ENCODE measurements at regions not wholly inside any gene's neighbourhood (a gene's known extent, or its start where the extent isn't known, plus 50 kb on each side); places are given as distances from the start of the nearest gene placed in this dataset.
"Not testable (repeated sequence)": the region's sequence is repeated elsewhere in the genome, so short reads cannot be mapped to it uniquely, and the experiment has no call there.

DNA sequence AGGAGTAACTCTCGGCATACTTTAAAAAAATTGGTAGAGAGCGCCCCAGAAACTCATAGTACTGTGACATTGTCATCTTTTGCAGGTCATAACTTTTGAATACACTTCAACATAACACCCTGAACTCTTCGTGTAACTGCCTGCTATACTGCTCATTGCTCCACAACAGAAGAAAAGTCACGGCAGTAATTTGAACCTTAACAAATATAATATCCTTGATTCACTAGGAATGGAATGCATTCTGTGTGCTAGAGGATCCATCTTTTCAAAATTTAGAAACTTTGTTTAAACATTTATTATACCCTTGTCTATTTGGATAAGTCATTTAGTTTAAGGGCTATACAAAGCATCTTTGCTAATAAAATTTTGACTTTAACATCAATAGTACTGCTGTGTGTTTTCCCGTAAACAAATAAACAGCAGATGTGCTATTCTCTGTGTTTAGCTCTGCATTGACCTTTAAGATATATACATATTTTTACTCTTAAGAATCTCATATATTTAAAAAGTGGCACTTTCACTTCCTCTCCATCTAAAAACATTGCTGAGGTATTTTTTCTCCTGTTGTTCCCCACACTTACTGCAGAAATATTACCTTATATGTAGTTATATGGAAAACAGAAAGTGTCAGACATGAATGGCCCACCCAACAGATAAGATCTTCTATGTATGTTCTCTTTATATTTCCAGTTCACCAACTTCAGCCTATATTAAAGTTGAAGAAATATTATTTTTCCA lies 217.6 kb upstream of the TMEM229A start:
- CTCF ChIA-PET, result no interaction called here
- Mint-ChIP-seq H3K27me3 (no peaks in the 10 kb centered on the region), H3K27ac (no peak overlapping the region), H3K4me1 (no peaks in the 10 kb centered on the region), H3K36me3 (ENCODE audit: low read depth) (no peaks in the 10 kb centered on the region), H3K9me3 (peaks cover 4% of the 10 kb centered on the region), H3K4me3 (no peak overlapping the region)
- ATAC-seq (ENCODE audit: low read depth) (no peak), DNase-seq (no peak)
- TF ChIP-seq, protein P1, sequence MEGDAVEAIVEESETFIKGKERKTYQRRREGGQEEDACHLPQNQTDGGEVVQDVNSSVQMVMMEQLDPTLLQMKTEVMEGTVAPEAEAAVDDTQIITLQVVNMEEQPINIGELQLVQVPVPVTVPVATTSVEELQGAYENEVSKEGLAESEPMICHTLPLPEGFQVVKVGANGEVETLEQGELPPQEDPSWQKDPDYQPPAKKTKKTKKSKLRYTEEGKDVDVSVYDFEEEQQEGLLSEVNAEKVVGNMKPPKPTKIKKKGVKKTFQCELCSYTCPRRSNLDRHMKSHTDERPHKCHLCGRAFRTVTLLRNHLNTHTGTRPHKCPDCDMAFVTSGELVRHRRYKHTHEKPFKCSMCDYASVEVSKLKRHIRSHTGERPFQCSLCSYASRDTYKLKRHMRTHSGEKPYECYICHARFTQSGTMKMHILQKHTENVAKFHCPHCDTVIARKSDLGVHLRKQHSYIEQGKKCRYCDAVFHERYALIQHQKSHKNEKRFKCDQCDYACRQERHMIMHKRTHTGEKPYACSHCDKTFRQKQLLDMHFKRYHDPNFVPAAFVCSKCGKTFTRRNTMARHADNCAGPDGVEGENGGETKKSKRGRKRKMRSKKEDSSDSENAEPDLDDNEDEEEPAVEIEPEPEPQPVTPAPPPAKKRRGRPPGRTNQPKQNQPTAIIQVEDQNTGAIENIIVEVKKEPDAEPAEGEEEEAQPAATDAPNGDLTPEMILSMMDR (IDR thresholded peaks at IDR 0.05), result no peak
- POLR2A ChIA-PET, result no interaction called here
- intact Hi-C loops (cut with micrococcal nuclease), result no loop called here

DNA sequence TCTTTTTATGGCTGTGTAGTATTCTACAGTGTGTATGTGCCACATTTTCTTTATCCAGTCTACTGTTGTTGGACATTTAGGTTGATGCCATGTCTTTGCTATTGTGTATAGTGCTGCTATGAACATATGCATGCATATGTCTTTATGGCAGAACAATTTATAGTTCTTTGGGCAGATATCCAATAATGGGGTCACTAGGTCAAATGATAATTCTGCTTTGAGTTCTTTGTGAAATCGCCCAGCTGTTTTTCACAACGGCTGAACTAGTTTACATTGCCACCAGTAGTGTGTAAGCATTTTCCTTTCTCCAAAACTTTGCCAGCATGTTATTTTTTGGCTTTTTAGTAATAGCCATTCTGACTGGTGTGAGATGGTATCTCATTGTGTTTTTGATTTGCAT lies 214.8 kb upstream of the TMEM229A start:
- peaks cover 4% of the 10 kb centered on the region for H3K9me3 Mint-ChIP-seq
- POLR2A ChIA-PET, result no interaction called here
- TF ChIP-seq, protein P1 (IDR thresholded peaks at IDR 0.05), result no peak
- no peak overlapping the region for H3K4me3 Mint-ChIP-seq
- intact Hi-C loops (cut with micrococcal nuclease), result no loop called here
- no peaks in the 10 kb centered on the region for H3K36me3 Mint-ChIP-seq (ENCODE audit: low read depth)
- ATAC-seq (ENCODE audit: low read depth) (no peak), DNase-seq (no peak)
- H3K4me1 Mint-ChIP-seq, result no peaks in the 10 kb centered on the region
- H3K27ac Mint-ChIP-seq, result no peak overlapping the region
- H3K27me3 Mint-ChIP-seq, result no peaks in the 10 kb centered on the region
- CTCF ChIA-PET, result no interaction called here

DNA sequence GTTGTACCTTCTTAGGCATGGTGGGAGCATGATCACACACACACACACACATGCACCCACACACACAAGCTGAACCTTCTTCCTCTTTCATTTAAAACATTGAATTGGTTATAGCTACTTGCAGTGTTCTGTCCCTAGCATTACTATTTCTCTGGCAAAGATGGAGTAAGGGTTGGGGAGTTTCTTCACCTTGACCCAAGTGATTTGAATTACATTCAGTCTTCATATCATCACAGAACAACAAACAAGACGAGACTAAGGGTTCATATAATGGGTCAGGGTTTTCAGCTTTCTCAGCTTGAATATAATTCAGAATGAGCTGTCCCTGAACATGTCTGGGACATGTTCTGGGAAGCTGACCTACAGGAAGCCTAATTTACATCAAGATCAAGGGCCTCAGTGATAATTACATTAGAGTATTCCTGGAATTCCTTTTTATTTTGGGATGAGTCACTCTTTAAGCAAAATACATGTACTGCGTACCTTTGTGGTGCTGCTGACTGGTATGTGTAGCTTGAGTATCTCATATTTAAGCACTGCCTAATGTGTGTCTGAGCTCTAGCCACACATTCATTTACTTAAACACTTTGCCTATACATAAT lies 213.5 kb upstream of the TMEM229A start:
- H3K27ac Mint-ChIP-seq, result no peak overlapping the region
- intact Hi-C loops (cut with micrococcal nuclease), result no loop called here
- no peaks in the 10 kb centered on the region for H3K4me1 Mint-ChIP-seq
- DNase-seq (no peak), ATAC-seq (ENCODE audit: low read depth) (no peak)
- ChIA-PET POLR2A (no interaction called here), CTCF (no interaction called here)
- H3K4me3 Mint-ChIP-seq, result no peak overlapping the region
- H3K36me3 Mint-ChIP-seq (ENCODE audit: low read depth), result no peaks in the 10 kb centered on the region
- TF ChIP-seq, protein P1 (IDR thresholded peaks at IDR 0.05), result no peak
- H3K9me3 Mint-ChIP-seq, result peaks cover 4% of the 10 kb centered on the region
- H3K27me3 Mint-ChIP-seq, result no peaks in the 10 kb centered on the region

DNA sequence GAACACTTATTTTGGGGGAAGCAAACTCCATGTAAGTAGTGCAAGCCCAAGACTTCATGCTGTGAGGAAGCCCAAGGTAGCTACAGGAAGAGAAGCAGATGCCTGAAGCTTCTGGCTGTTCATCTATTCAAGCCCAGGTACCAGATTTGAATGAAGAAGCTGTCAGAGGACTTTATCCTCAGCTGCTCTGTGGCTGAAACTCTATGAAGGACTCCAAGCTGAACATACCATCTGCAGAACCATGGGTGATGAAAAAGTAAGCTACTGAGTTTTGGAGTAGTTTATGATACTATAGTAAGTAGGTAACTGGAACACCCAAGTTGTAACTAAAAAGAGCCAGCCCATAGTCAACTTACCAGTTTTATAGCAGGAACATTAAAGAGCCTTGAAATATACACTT lies 211.6 kb upstream of the TMEM229A start:
- ATAC-seq (ENCODE audit: low read depth); H3K27me3 Mint-ChIP-seq; DNase-seq; H3K4me1 Mint-ChIP-seq; POLR2A ChIA-PET; H3K9me3 Mint-ChIP-seq; intact Hi-C loops (cut with micrococcal nuclease); H3K27ac Mint-ChIP-seq; CTCF ChIA-PET; H3K4me3 Mint-ChIP-seq; H3K36me3 Mint-ChIP-seq (ENCODE audit: low read depth): not testable (repeated sequence)

DNA sequence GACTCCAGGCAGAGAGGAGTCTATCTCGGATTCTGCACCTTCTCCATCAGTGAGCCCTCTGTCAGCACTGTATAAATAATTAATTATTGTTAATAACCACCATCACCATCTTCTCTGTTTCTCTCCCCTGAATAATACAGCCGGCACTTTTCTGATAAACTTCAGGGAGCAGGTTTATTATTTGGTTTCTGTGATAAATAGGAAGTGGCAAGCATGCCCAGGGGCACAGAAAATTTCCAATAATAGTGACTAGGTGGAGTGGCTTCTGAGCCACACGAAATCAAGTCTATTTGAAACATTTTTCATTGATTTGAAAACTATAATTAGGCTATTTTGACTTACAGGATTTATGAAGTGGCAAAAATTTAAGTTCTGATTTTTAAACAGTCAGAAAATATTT lies 186.8 kb upstream of the TMEM229A start:
- Mint-ChIP-seq H3K4me1 (no peaks in the 10 kb centered on the region), H3K27ac (no peak overlapping the region)

More for the DNA sequence above, 186.8 kb upstream of the TMEM229A start:
- TF ChIP-seq, protein P1 (IDR thresholded peaks at IDR 0.05), result no peak
- Mint-ChIP-seq H3K27me3 (no peaks in the 10 kb centered on the region), H3K9me3 (peaks cover 15% of the 10 kb centered on the region), H3K36me3 (ENCODE audit: low read depth) (no peaks in the 10 kb centered on the region), H3K4me3 (no peak overlapping the region)
- no peak for ATAC-seq (ENCODE audit: low read depth)
- ChIA-PET POLR2A (no interaction called here), CTCF (no interaction called here)
- intact Hi-C loops (cut with micrococcal nuclease), result no loop called here
- no peak for DNase-seq
